ENCODE measurements at regions not wholly inside any gene's neighbourhood (a gene's known extent, or its start where the extent isn't known, plus 50 kb on each side); places are given as distances from the start of the nearest gene placed in this dataset.

DNA sequence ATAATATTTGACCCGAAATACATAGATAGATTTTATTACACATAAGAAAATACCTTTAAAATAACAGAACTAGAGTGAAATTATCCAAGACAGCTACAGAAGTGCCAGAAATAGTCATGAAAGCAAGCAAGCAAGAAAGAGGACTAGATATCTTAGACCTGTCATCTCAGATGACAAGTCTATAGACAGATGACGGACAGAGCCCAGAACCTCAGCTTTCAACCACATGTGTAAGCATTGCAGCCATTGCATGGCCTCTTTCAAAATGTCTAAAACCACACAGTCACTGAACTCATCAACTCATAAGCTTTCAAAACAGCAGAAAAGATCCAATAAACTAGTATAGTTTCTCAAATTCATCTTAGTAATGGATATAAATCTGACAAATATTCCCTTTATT, 59.8 kb upstream of the FHIT start:
- DNase-seq = no peak

DNA sequence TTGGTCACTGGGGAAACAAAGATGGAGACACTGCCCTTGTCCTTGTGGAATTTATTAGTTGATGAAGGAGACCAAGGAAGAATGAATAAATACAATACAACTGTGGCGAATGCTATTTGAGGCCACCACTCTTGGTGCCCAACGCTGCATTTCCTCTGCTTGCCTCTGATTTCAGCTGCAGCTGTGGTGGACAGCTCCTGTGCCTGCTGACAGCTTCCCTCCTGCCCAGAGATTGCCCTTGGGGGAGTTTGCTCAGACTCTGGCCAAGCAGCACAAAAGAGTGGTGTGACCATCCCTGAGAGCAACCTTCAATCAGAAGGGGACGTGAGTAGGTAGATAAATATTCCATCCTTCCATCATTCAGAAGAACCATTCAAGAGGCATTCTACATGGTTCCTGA, 64.6 kb upstream of the FHIT start:
- DNase-seq = peak in 1 of 3 donors; percentile 25

GRCh38 chr3:61323094-61323493, 71.8 kb upstream of the FHIT start:
- no peak for DNase-seq

- DNase-seq = no peak
Measured at GRCh38 chr3:61331929-61332552, 80.8 kb upstream of the FHIT start.

DNA sequence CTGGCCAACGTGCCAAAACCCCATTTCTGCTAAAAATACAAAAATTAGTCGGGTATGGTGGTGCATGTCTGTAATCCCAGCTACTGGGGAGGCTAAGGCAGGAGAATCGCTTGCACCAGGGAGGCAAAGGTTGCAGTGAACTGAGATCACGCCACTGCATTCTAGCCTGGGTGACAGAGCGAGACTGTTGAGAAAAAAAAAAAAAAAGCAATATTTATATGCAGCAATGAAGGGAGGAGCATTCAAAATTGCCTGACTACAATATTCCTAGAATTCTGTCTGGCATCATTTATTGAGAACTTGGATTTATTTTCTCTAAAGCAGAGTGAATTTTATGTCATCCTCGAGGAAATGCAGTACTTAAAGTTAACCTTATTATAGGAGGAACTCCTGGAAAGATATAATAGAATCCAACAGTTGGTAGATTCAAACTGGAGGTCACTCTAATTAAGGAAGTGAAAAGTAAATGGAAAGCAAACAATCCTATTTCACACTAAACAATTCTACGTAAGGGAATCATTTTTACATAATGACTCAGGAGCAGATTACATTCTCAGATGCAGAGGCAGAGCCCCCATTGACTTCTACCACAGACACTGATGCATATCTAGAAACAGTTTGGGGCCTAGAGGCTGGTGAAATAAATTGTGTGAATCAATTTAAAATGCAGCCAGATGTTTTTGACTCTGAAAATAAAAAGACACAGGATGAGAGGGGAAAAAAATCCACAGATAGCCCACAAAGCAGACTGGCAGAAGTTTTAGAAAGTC, 82.1 kb upstream of the FHIT start:
- no peak for DNase-seq

- DNase-seq = no peak
Measured at GRCh38 chr3:61334783-61335182, 83.5 kb upstream of the FHIT start.

DNA sequence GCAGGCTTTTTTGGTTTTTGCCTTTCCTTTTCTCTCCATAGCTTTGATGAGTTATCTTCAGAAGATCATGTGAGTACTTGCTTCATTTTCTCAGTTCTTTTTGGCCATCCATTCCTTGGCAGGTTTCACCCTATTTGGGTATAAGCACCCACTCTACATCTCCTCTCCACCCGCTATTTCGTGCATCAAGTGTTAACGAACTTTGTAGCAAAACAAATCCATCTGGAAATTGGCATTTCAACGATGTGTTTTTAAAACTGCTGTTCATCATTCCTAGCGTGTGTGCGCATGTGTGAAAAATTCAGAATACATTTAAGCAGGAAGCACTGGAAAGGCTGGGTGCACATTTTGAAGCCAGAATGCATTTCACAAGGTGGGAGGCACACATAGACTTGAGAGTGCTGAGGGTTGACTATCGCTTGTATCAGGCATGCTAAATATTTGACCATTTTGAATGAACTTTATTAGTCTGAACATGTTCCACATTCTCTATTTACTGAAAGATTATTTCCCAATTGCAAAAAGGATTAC, 89.7 kb upstream of the FHIT start:
- DNase-seq = no peak

DNA sequence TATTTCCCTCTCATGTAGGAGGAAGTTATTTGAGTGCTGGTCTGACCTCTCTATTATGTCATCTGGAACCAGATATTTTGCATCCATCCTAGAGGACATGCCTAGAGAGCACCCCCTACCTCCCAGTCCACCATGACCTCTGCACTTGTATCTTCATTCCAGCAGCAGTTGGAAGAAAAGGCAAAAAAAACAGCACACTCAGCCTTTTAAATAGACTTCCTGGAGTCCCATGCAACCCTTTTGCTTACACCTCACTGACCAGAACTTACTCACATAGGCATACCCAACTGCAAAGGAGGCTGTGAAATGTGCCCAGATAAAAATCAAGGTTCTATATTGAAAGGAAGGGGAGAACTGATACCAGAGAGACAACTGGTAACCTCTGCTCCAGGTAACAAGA, 92.3 kb upstream of the FHIT start:
- no peak for DNase-seq

GRCh38 chr3:61345020-61345419, 93.8 kb upstream of the FHIT start:
- DNase-seq = no peak

GRCh38 chr3:61347981-61348380, 96.7 kb upstream of the FHIT start:
- DNase-seq = no peak

- no peak for DNase-seq
Measured at GRCh38 chr3:61349717-61350116, 98.5 kb upstream of the FHIT start.

GRCh38 chr3:61350782-61351309, 99.6 kb upstream of the FHIT start:
- DNase-seq = no peak

GRCh38 chr3:61352306-61352705, 101.1 kb upstream of the FHIT start:
- DNase-seq = no peak

DNA sequence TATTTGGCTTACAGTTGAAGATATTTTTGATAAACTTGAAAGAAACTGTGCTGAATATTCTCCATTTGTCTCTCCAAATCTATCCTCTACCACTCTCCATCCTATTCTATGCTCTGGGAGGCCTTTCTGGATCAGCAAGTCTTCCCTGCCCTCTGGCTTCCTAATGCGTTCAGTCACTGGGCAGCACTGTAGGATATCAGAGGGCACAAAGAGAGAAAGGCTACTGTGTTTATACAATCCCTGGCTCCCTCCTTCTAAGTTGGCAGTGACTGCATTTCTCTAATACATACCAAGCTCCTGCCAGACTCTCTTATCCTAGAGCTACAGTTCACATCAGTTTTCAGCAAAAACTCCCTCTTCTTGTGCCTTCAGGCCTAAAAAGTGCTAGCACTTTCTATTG, 102.1 kb upstream of the FHIT start:
- no peak for DNase-seq

GRCh38 chr3:61354604-61355003, 103.4 kb upstream of the FHIT start:
- DNase-seq = no peak

GRCh38 chr3:61356685-61357084, 105.4 kb upstream of the FHIT start:
- no peak for DNase-seq

DNA sequence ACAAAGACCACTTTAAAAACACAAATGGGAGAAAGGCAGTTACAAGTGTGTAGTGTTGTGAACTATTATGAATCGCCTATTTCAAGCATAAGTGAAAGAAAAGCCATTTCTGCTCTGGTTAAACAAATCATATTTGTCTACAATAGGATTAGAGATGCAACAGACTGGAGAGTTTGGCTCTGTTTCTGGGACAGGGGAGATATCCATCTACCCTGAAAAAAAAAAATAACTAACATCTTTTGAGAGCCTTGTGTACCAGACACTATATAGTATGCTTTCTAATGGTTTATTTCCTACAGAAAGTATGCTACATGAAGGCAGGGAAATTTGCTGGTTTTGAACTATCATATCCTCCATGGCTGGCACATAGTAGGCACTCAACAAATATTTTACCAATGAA, 106.7 kb upstream of the FHIT start:
- peak in 1 of 3 donors; percentile 14 for DNase-seq

DNA sequence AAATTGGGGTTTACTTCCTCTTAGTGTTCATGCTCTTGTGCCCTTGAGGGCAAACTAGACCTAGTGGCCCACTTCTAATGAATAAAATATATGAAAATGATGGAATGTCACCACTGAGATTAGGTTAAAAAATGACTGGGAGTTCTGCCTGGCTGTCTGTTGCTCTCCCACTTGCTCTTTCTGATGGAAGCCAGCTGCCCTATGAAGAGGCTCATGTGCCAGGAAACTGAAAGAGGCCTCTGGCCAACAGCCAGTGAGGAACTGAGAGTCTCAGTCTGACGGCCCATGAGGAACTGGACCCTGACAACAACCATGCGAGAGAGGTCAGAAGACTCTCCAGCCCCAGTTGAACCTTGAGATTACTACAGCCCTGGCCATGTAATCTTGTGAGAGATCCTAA, 107.1 kb upstream of the FHIT start:
- peak; percentile 63 to 81 (median 66) for DNase-seq

- no peak for DNase-seq
Measured at GRCh38 chr3:61360297-61360965, 109.2 kb upstream of the FHIT start.

DNA sequence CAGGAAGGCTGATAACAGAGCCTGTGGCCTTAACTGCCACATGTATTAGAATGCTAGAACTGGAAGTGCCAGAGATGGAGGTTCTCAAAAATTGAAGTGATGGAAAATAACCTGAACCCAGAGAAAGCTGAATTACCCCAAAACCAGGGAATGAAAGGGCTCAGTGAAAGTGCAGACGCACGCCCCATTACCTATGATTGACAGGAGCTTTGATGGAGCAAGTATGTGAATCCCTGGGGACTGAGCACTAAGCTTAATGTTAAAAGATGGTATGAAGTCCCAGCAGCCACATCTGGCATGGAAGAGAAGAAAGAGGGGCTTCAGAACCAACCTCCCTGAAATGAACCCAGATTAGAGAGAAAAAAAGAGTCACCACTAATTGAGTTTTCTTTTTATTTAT, 118.4 kb upstream of the FHIT start:
- no peak for DNase-seq

DNA sequence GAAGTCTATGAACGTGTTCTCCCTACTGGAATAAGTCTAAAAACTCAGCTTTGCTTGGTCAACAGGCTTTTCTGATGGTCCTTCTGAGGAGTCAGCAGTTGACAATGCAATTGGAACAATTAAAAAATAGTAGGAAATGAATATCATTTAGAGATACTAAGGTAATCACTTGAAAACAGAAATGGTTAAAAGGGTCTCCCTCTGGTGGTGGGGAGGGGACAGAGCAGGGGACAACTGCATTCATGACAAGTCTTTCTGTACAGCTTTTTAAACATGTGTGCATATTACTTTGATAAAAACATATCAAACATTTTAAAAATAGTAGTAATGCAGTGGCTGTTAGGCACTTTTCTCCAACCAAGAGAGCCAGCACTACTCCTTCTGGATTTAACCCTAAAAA, 119.9 kb upstream of the FHIT start:
- peak in 1 of 3 donors; percentile 33 for DNase-seq

- no peak for DNase-seq
Measured at GRCh38 chr3:61372723-61373122, 121.5 kb upstream of the FHIT start.

- DNase-seq = no peak
Measured at GRCh38 chr3:61378311-61378710, 127.1 kb upstream of the FHIT start.
